SU-DHL-6 (cell line): ENCODE measurements at regions not wholly inside any gene's neighbourhood (a gene's known extent, or its start where the extent isn't known, plus 50 kb on each side); places are given as distances from the start of the nearest gene placed in this dataset.

Experiments
- CTCF ChIP-seq: fragments of 200-600 bp; sonication (generic); IDR thresholded peaks from one replicate; pipeline ENCODE4 v1.5.1; 2017; ENCODE audit warnings: antibody characterized with exemption, mild to moderate bottlenecking, low read length, moderate library complexity; ENCODE audit not compliant: insufficient read depth, poor library complexity, severe bottlenecking
- EZH2phosphoT487 ChIP-seq: fragments of 200-600 bp; sonication (generic), shearing (Covaris generic); conservative IDR thresholded peaks from 2 replicates; pipeline ENCODE4 v1.6.1; 2018; ENCODE audit warnings: mild to moderate bottlenecking, antibody characterized with exemption, low read length, moderate library complexity, mixed read lengths

- TF ChIP-seq CTCF (no peak), EZH2phosphoT487 (no peak)
Measured at GRCh38 chr1:221137666-221138065, 258.4 kb downstream of the HLX start.
